Gastroesophageal sphincter (tissue), 3 donors: ENCODE measurements at regions not wholly inside any gene's neighbourhood (a gene's known extent, or its start where the extent isn't known, plus 50 kb on each side); places are given as distances from the start of the nearest gene placed in this dataset.
"Not testable (repeated sequence)": the region's sequence is repeated elsewhere in the genome, so short reads cannot be mapped to it uniquely, and the experiment has no call there.

ENCODE experiments used
- EP300 ChIP-seq: sonication (generic); formaldehyde crosslinking; IDR thresholded peaks from one replicate; pipeline ENCODE4 v1.6.1; 2017; ENCODE audit warnings: antibody characterized with exemption, mild to moderate bottlenecking
- POLR2A ChIP-seq, 2 donors: fragments of 450-650 bp; IDR thresholded peaks; one replicate each; pipeline ENCODE4 v1.6.1; 2017; ENCODE audit warnings: antibody characterized with exemption in 2 of 2, mild to moderate bottlenecking in 2 of 2, moderate library complexity in 1 of 2
- POLR2AphosphoS5 ChIP-seq: sonication (generic); formaldehyde crosslinking; IDR thresholded peaks from one replicate; pipeline ENCODE4 v1.6.1; 2017; ENCODE audit warnings: antibody characterized with exemption
- TF ChIP-seq, protein P1 (sequence below), 4 experiments: fragments of 200-600 bp in 2 of 4; fragments of 450-650 bp in 2 of 4; sonication (generic) in 1 of 4; IDR thresholded peaks; one replicate each; pipeline ENCODE4 v1.5.1; 2017 to 2019; ENCODE audit warnings: antibody characterized with exemption in 4 of 4, mild to moderate bottlenecking in 2 of 4, moderate library complexity in 2 of 4

DNA sequence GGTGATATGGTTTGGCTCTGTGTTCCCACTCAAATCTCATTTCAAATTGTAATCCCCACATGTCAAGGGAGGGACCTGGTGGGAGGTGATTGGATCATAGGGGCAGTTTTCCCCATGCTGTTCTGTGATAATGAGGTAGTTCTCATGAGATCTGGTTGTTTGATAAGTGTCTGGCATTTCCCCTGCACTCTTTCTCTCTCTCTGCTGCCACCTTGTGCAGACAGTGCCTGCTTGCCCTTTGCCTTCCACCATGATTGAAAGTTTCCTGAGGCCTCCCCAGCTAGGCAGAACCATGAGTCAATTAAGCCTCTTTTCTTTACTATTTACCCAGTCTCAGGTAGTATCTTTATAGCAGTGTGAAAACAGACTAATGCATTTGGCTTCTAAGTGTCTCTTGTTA, 284.7 kb downstream of the ARPP21 start:
- TF ChIP-seq POLR2A (IDR thresholded peaks at IDR 0.05); POLR2AphosphoS5; EP300: not testable (repeated sequence)
- TF ChIP-seq, protein P1, sequence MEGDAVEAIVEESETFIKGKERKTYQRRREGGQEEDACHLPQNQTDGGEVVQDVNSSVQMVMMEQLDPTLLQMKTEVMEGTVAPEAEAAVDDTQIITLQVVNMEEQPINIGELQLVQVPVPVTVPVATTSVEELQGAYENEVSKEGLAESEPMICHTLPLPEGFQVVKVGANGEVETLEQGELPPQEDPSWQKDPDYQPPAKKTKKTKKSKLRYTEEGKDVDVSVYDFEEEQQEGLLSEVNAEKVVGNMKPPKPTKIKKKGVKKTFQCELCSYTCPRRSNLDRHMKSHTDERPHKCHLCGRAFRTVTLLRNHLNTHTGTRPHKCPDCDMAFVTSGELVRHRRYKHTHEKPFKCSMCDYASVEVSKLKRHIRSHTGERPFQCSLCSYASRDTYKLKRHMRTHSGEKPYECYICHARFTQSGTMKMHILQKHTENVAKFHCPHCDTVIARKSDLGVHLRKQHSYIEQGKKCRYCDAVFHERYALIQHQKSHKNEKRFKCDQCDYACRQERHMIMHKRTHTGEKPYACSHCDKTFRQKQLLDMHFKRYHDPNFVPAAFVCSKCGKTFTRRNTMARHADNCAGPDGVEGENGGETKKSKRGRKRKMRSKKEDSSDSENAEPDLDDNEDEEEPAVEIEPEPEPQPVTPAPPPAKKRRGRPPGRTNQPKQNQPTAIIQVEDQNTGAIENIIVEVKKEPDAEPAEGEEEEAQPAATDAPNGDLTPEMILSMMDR (IDR thresholded peaks at IDR 0.05): not testable (repeated sequence)
